ENCODE measurements at regions not wholly inside any gene's neighbourhood (a gene's known extent, or its start where the extent isn't known, plus 50 kb on each side); places are given as distances from the start of the nearest gene placed in this dataset.

DNA sequence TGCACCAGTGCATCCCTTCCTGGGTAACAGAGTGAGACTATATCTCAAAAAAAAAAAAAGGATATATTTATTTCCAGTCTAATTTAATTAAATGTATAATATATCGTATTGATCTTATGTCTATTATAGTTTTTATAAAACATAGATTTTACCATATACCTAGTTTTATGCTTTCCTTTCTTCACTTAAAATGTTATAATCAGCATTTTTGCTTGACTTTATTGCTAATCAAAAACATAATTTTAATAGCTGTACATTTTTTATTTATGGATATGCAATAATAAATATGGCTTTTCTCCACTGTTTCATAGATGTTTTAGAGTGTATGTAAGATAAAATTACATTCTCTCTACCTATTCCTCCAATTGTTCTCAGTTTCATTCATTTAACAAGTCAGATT is 958.0 kb downstream of the EPHA4 start:
- no peak overlapping the region for H3K4me3 ChIP-seq (replicated peaks; ENCODE audit: low read depth, low read length)
- TF ChIP-seq, protein P1, sequence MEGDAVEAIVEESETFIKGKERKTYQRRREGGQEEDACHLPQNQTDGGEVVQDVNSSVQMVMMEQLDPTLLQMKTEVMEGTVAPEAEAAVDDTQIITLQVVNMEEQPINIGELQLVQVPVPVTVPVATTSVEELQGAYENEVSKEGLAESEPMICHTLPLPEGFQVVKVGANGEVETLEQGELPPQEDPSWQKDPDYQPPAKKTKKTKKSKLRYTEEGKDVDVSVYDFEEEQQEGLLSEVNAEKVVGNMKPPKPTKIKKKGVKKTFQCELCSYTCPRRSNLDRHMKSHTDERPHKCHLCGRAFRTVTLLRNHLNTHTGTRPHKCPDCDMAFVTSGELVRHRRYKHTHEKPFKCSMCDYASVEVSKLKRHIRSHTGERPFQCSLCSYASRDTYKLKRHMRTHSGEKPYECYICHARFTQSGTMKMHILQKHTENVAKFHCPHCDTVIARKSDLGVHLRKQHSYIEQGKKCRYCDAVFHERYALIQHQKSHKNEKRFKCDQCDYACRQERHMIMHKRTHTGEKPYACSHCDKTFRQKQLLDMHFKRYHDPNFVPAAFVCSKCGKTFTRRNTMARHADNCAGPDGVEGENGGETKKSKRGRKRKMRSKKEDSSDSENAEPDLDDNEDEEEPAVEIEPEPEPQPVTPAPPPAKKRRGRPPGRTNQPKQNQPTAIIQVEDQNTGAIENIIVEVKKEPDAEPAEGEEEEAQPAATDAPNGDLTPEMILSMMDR (IDR thresholded peaks at IDR 0.05; ENCODE audit: low read depth, low read length, missing control alignments) = no peak
- DNase-seq (ENCODE audit: extremely low read depth, low read depth) = no peak

DNA sequence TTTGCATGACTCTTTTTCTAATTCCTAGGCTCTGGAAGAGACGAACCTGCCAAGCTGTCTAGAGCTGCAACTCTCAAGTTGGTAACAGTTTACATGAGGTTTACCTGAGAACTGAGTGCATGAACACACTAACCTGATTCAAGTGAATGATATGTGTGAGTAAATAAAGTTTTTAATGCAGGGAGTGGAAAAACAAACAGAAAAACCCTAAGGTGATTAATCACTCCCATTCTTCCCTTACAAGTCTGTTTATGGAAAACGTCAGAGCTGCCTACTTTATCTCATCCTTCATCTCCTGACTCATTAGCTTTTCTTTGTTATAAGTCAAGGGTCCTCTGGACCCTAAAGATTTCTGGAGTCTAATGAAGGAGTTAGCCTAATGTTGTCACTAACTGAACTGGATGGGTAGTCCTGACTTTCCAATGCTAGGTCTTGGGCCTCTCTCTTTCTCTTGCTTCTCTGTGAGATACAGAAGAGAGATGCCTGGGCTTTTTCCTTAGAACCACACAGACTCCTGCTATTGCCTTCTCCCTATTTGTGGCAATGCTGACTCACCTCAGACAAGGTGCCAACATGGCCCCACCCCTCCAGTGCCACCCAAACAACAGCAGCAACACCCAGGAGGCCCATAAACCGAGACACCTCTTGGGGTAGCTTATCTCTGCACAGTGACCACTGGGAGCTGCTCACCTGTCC is 952.4 kb downstream of the EPHA4 start:
- DNase-seq (ENCODE audit: extremely low read depth, low read depth) = no peak
- TF ChIP-seq, protein P1 (IDR thresholded peaks at IDR 0.05; ENCODE audit: low read depth, low read length, missing control alignments) = no peak
- no peak overlapping the region for H3K4me3 ChIP-seq (replicated peaks; ENCODE audit: low read depth, low read length)

DNA sequence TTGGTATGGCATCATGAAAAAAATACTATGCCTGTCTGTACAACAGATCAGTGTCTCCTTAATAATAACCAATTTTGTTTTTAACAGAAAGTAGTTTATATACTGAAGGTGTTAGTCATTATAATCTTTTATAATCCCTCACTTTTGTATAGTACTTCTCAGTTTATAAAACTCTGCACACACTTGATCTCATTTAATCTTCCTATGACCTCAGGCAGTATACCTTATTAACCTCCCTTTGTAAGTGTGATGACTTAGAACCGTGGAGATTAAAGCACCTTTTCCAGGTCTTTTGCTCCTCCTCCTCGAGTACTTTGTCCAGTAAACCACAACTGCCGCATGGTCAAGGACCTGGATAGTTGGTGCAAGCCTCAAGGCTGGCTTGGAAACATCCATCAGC is 945.5 kb downstream of the EPHA4 start:
- TF ChIP-seq, protein P1 (IDR thresholded peaks at IDR 0.05; ENCODE audit: low read depth, low read length, missing control alignments) = no peak
- H3K4me3 ChIP-seq (replicated peaks; ENCODE audit: low read depth, low read length) = no peak overlapping the region
- no peak for DNase-seq (ENCODE audit: extremely low read depth, low read depth)

DNA sequence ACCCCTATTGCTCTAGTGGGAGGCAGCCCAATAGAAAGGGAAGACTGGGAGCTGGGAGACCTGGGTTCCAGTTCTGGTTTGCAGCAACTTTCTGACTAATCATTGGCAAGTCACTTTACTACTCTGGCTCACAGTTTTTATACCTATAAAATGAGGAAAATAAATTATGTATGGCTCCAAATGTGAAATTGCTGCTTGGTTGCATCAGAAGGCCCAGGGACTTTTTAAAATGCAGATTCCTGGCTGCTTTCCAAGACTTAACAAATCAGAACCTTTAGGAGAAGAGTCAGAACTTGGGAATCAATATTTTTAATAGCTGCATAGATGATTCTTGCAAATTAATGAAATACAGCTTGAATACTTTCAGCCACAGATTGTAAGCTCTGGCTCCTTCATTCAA is 943.9 kb downstream of the EPHA4 start:
- TF ChIP-seq, protein P1 (IDR thresholded peaks at IDR 0.05; ENCODE audit: low read depth, low read length, missing control alignments) = no peak
- no peak overlapping the region for H3K4me3 ChIP-seq (replicated peaks; ENCODE audit: low read depth, low read length)
- DNase-seq (ENCODE audit: extremely low read depth, low read depth) = no peak

DNA sequence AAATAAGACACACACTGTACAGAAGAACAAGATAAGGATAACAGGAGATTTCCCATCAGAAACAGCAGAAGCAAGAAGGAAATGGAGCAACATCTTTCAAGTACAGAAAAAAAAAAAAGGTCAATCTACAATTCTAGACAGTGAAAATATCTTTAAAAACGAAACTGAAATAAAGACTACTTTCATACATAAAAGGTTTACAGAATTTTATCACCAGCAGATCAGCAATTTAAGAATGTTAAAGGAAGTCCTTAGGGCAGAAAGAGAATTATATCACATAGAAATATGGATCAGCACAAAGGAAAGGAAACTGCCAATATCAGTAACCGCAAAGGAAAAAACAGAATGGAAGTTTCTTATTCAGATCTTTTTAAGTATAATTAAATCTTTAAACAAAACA is 931.0 kb downstream of the EPHA4 start:
- TF ChIP-seq, protein P1 (IDR thresholded peaks at IDR 0.05; ENCODE audit: low read depth, low read length, missing control alignments) = no peak
- no peak overlapping the region for H3K4me3 ChIP-seq (replicated peaks; ENCODE audit: low read depth, low read length)
- no peak for DNase-seq (ENCODE audit: extremely low read depth, low read depth)

DNA sequence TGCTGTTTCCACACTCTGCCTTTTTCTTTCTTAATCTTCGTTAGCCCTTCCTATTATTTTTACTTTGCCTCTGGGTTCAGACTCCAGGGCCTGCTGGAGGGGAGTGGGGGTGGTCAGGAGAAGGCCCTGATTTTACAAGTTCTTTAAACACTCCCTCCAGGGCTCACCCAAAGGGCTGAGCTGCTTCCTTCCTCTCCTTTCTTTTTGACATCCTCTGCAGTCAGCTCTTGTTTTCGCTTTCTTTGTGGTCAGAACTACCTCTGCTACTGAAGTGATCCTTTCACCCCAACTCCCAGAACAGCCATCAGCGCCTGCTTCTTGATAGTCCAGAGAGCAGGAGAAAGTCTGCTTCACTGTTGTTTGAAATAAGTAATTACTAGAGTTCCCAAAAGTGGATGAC is 925.7 kb downstream of the EPHA4 start:
- DNase-seq (ENCODE audit: extremely low read depth, low read depth) = no peak
- TF ChIP-seq, protein P1 (IDR thresholded peaks at IDR 0.05; ENCODE audit: low read depth, low read length, missing control alignments) = no peak
- H3K4me3 ChIP-seq (replicated peaks; ENCODE audit: low read depth, low read length) = no peak overlapping the region

DNA sequence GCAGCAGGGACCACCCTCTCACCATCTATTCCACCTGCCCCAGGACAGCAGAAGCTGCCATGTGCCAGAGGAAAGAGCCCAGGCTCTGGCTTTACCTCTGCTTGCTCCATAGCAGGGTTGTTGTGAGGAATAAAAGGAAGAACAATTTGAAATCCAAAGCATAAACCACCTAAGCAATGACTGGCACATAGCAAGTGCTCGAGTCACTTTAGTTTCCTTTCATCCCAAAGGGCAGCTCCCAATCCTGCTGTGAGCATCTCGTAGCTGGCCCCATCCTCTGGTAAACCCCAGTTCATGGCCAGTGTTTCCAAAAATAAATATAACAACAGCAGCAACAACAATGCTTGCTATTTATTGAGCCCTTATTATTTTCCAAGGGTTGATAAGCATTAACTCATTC is 923.5 kb downstream of the EPHA4 start:
- TF ChIP-seq, protein P1 (IDR thresholded peaks at IDR 0.05; ENCODE audit: low read depth, low read length, missing control alignments) = no peak
- no peak for DNase-seq (ENCODE audit: extremely low read depth, low read depth)
- no peak overlapping the region for H3K4me3 ChIP-seq (replicated peaks; ENCODE audit: low read depth, low read length)

All from HFF-Myc (cell line).